Retina (tissue), 1 donor: ENCODE measurements at regions not wholly inside any gene's neighbourhood (a gene's known extent, or its start where the extent isn't known, plus 50 kb on each side); places are given as distances from the start of the nearest gene placed in this dataset.

ENCODE experiments used
- DNase-seq: peaks from one replicate; pipeline ENCODE4 v3.0.0-alpha.2; 2016

DNA sequence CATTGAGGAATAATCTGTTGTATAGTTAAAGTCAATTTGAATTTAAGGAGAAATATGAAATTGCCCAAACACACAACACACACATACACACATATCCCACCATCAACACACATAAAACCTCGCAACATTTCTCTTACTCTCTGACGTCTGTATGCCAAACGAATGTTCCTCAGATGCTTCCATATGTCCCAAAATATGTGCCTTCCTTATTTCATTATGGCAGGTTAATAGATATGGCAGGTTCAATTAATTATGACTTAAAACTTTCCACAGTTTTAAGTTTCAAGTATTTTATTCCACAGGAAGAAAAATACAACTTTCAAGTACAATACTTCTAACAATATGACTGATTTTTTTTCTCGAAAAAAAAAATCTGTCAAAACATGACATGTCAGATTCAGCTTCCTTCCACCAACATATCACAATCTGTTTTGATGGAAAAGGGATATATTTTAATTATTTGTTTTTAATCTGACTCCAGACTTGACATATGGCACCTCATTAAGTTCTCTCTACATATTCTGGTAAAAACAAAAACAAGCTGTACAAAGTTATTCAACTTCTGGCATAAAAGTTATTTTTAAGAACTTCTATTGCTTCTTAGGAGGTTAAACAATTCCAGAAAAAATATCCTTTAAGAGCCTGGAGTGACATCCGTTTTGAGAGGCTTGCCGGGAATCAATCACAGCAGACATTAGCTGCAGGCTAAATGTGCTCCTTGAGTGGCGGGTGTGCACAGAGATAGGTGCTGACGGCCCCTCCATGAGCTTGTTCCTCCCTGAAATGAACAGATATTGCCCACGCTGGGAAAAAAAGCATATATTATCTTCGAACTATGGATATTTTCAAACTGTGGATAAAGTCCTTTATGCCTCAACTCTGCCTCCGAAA, 812.7 kb downstream of the DCDC2C start:
- no peak for DNase-seq

DNA sequence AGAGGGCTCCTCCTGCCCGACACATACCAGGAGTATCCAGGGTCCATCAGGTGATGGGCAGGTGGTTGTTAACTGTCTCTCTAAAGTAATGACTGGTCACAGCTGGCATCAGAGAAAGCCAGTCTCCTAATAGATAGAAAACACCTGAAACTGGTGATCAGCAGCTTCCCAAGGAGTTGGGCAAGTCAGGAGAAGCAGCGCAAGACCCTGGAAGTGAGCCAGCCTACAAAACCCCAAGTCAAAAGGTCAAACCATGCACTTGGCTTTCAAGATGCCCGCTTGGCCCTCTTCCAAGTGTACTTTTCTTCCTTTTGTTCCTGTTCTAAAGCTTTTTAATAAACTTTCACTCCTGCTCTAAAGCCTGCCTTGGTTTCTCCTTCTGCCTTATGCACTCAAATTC, 815.2 kb downstream of the DCDC2C start:
- no peak for DNase-seq

DNA sequence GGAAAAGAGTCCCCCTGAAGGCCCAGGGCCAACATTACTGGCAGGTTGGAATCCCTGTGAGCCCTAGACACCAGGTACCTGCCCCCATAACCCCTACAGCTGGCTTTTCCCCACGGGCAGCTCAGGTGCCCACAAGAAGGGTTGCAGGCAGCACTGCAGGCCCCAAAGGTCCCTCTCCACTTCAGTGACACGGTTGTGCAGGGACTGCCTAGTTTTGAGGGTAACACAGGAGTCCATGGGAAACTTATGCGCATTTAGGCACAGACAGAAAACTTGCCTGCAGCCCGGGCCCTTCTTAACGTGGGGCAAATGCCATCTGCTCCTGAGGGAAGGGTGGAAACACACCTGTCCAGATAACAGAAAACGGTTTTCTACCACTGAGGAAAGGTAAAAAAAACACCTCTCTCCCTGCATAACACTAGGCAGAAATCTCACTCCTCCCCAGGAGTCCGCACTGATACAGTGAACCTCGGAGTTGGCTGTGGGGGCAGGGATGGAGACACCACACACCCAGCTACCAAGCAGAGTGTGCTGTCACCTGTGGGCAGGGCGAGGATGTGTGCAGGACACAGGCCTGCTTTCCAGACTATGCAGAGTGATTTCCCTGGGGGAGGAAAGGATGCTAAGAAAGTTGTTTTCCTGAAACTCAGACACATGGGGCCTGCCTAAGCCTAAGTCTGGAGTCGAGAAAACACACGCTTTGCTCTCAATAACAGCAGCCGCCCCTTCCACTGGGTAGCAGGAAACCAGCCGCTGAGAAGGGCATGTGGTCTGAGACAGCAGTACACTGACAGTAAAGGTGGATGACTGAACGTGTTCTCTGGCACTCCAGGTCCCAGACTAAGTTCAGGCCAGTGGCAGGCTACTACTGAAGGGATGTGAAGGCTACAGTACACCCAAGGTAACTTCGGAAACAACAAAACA, 819.4 kb downstream of the DCDC2C start:
- no peak for DNase-seq

DNA sequence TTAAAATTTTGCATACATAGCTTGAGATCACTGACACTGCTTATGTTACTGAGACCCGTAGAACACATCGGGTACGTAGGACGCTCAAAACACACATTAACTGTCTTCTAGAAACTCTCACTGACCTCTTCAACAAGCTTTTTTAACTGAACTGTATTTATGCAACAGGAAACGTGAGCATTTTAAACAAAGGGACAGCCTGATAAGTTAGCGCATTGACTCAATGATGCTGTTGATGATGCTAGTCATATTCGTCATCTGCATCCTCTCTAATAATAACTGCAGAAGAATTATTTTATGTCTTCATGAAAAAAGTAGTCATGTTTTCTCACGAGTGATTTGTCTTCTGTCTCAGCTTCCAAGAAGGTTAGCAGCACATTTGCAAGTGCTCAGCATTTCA, 824.0 kb downstream of the DCDC2C start:
- no peak for DNase-seq

DNA sequence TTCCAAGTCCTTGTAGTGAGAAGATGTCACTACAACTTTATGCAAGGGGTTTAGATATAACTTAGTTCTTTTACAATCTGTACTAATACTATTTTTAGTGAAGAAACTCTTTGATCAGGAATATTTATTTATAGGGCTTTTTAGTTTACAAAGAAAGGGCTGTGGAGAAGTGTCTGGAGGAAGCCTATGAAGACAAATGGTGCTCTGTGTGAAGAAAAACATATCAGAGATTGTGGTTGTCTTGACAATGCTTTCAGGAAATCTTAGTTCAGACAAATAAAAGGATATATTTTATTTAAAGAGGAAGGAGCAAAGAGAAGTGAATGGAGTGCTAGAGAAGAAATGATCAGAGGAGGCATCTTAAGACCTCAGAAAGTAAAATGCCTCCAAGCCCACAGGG, 824.9 kb downstream of the DCDC2C start:
- DNase-seq, result no peak

DNA sequence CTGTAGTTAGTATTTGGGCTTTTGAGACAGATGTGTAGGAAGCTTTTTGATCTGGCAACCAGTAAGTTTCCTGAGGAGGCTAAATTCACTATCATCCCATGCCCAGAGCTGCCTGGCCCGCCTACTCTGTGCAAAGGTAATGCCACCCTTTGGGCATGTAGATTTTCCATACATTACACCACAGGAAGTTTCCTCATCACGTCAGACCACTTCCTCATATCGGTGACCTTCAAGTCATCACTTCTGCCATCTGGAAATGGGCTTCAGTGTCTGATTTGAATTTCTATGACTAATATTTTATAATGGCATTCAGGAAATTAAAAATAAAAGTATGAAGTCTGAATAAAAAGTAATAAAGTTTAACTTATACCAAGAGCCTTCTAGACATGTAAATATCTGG, 825.4 kb downstream of the DCDC2C start:
- no peak for DNase-seq

DNA sequence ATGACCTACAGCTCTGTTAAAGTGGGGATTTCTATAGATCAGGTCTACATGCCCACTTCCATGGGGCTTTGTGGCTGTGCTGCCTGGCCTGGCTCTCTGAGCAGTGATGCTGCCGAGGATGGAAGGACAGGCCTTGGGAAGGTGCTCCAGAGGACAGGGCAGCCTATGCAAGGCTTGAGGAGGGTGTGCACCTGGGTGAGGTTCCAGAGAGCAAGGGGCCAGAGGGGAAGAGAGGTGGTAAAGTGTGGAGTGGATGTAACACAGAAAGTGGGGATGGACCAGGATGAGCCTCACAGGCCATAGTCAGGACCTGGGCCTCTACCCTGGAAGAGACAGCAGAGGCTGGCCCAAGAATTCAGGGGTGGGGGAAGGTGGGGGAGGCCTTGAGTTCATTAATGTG, 826.4 kb downstream of the DCDC2C start:
- no peak for DNase-seq

DNA sequence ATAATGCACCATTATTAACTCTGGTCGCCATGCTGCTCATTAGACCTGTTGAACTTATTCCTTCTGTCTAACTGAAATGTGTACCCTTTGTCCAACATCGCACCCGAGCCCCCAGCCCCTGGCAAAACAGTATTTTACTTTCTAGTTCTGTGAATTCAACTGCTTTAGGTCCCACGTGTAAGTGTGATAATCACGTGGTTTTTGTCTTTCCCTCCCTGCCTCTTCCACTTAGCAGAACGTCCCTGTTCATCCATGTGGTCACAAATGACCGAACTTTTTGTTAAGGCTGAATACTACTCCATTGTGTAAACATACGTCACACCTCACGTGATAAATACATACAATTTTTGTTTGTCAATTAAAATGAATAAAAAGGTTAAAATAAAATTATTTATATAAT, 826.9 kb downstream of the DCDC2C start:
- no peak for DNase-seq

DNA sequence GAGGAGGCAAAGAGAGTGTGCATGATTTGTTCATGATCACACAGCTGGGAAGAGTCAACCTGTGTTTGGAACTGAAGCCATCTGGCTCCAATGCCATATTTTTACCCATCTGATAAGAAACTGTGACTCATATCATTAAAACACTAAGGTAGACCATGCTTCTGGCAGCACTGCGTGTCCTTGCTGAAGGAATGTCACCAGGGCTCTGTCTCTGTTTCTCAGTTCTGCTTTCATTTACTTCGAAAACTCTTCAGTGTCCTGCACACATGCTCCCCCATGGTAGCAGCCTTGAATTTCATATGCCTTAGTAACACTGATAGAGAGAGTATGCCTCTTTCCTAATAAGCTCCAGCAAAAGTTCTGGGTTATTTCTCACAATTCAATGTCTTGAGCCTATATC, 830.4 kb downstream of the DCDC2C start:
- no peak for DNase-seq

DNA sequence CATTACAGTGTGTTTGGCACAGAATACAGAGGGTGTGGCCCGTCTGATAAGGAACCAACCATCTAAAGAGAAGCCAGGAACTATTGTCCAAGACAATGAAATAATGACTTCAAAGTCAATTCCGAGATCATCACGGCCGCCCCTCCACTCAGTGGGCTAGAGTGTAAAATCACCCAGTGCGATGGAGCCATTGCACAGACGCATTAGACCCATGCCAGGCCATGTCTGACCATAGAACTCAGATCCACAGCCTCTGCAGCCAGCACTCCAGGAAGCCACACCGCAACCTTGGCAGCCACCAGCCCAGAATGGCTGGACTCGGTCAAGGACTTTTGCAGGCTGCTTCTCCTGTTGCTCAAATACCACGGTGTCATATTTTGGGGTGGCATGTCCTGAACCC, 835.7 kb downstream of the DCDC2C start:
- DNase-seq, result no peak

DNA sequence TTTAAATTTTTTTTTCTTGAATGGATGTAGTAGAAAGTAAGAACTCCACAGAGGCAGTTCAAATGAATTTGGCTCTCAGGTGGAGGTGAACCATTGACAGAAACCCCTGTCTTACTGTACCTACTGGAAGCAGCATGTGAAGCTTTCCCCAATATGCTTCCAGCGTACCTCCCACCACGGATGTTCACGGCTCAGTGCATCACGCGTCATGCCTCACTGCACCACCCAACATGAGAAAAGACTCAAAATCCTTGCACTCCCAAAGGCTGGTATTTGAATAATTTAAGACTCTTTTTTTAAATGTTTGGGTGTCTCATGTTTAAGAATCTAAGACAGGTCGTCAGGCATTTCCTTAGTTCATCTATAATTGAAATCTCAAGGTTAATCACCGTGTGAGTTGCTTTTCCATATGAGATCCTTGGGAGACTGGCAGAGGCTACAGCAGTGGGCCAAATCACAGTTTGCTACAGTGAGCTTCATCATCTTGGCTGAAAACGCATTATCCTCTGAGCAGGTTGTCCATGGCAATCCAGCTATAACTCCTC, 846.4 kb downstream of the DCDC2C start:
- peak; percentile 77 for DNase-seq

DNA sequence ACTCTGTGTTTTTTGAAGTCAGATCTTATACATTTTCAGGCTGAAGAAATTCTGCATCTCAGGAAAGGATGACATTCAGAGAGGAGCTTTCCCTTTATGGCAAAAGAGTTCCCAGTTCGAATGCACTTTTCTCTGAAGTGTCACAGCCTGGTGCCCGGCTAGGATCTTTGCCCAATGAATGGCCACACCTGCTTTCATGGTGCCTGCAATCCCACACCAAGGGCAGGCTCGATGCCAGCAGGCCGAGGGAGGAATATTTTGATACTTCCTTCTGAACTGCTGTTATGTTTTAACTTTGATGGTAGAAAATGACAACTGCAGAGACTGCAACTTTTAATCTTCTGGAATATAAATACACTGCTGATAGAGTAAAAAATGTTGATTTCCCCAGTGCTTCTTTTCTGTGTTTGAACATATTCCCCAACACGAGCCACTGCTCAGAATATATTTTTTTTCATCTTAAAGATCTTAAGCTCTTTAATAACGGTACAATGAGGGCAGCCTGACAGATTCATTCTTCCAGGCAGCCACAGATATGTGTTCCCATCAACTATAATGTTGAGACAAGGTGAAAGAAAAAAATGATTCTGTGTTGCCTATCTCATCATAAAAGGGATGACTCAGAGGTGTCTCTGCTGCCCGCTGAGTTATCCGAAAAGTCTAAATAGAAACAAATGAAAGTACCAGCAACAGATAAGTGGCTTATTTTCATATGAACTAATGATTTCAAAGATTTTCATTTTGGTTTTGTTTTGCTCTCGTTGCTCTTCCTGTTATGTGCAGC, 848.5 kb downstream of the DCDC2C start:
- no peak for DNase-seq

DNA sequence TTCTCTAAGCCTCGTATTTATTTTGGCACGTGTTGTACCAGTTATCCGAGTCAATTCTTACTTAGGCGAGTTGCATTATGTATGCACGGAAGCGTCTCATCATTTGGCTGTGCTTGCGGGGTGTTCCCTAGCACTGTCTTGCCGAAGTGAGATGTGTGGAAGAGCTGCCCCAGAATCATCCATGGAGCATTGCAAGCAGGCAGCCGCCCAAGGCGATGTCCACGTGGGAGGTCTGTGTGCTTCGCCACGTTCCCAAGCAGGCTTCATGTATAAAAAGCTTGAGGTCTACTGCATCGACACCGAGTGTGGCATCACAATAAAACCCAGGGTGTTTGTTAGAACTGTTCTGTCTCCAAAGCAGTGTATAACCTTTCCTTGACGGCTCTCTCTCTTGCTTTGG, 849.9 kb downstream of the DCDC2C start:
- no peak for DNase-seq

DNA sequence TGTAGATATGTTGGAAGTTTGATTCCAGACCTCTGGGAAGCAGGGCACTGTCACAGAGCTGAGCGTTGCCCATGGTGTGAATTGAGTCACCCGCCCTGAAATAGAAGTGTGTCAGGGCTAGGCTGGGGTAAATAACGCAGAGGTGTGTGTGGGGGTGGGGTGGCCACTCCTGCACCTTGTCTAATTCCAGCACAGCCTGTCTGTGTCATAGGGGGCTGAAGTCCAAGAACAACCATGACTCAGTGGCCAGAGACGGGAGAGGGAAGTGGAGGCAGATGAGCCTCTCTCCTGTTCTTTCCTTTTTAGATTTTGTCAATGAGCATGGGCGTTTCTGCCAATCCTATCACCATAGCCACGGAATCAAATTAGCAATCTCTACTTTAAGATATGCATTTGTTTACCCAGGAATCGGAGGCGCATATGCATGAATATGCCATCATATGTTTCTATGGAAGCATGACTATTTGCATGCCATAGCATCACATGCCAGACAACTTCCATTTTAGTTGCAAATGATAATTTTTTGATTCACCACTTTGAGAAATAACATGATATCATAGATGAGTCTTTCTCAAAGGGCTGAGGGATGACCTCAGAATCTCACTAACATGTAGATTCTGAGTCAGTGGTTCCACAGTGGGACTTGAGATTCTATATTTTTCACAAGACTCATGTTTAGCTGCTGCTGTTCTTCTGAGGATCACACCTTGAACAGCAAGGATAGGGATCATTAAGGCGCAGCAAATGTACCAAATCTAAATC, 852.9 kb downstream of the DCDC2C start:
- no peak for DNase-seq

DNA sequence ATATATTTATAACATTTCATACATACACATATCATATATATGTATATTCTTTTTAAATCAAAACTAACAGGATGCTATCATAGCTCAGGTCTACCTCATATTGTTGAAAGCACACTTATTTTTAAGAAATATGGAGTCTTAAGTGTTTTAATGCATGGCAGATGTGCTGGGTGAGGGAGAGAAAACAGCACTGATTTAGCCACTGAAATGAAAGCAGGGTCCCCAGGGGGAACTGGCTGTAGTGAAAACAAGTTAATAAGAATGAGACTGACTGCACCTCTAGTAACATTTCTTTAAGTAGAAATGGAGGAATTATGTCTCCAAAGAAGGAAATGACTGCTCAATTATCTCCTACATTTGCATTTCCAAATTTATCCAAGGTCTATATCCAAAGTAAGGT, 857.8 kb downstream of the DCDC2C start:
- no peak for DNase-seq

DNA sequence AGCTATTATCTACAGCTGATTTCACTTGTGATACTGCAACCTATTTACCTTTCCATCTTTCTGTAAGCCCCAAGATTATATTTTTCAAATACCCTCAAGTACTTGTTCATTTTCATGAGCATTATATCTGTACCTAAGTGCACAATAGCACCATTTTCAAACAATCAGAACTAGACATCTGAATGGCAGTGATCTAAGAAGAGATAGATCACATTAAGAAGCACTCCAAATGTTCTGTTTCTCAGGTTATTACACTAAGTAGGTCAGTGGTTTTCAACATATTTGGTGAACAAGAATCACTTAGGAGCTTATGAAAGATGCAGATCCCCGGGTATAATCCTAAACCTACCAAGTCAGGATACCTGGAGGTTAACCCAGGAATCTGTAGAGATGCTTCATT, 872.7 kb downstream of the DCDC2C start:
- no peak for DNase-seq

DNA sequence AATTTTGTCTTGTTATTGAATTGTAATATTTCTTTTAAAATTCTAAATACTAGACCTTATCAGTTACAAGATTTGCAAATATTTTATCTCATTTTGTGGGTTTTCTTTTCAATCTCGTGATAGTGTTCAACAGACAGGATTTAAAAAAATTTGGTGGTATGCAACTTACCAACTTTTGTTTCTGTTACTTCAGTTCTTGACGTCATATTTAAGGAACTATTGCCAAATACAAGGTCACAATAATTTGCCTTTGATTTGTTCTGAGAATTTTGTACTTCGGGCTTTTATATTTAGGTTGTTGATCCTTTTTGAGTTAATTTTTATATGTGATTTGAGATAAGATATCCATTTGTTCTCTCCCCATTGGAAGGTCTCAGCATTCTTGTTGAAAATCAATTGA, 876.6 kb downstream of the DCDC2C start:
- DNase-seq, result no peak

DNA sequence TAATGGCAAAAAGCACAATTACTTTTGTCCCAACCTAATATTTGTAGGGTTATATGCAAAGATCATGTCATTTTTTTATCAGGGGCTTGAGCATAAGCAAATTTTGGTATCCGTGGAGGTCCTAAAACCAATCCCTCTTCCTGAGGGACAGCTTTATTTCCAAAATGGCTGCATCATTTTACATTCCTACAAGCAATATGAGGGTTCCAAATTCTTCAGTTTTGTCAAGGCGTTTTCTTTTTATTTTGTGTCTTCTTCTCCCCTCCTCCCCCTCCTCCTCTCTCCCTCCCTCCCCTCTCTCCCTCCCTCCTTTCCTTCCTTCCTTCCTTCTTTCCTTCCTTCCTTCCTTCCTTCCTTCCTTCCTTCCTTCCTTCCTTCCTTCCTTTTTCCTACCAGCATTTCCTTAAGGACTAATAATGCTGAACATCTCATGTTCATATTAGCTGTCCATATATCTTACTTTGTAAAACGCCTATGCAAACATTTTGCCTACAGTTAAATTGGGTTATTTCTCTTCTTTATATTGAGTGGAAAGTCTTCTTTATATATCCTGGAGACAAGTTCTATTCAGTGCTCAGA, 881.8 kb downstream of the DCDC2C start:
- DNase-seq, result no peak

DNA sequence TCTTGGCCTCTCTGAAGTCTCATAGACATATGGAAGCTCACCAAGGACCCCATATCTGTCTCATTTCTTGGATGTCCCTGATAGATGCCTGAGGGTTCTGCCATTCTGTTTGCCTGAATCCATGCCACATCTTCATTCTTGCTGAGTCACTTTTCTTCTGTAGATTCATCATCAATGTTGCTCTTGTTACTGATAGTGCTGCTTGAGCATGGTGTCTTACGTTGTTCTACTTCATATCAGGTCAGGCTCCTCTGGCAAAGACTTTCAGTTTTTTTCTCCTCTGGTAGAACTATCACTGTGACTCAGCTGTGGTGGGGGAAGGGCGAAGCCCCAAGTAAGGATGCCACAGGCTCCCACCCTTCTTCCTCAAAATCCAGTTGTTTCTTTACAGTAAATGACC, 885.2 kb downstream of the DCDC2C start:
- no peak for DNase-seq

DNA sequence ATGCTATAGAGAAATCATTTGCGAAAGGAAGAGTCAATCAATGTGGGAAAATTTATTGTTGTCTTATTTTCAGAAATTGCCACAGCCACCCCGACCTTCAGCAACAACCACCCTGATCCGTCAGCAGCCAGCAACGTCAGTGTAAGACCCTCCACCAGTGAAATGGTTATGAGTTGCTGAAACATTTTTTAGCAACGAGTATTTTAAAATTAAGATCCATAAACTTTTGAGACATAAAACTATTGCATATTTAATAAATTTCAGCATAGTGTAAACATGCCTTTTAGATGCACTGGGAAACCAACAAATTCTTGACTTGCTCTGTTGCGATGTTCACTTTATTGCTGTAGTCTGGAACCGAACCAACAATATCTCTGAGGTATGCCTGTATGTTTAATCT, 887.9 kb downstream of the DCDC2C start:
- no peak for DNase-seq

DNA sequence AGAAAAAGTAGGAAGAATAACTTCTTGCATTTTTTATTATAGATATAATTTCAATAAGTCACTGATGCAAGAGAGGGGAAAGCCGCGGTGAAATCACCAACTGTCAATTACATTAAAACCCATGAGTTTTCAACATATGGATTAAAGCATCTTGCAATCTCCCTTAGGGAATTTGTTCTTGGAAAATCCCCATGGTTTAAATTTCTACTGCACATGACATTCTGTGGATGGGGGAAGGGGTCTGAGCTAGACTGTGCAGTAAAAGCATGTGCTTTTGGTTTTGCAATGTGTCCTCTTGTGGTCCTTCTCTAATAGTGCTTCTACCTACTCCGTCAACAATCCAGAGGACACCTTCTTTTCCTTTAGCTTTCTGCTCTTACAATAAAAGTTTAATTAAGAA, 894.0 kb downstream of the DCDC2C start:
- peak; percentile 9 for DNase-seq

DNA sequence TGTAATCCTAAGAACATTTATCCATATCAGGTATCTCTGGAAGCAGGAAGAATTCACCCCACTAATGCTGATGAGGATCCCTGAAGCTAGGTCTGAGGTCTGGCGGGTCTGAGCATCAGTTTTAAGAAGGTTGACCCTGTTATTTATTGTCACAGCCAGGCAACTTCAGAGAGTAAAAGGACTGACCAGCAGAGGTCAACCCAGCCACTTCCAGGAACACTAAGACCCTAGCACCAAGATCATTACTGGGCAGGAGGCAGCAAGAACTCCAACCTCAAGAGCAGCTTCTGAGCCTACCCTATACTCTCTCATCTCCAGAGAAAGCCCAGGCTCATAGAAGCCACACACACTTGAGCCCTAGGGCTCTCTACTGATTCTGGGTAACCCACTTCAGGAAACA, 901.4 kb downstream of the DCDC2C start:
- no peak for DNase-seq
